ENCODE measurements at regions not wholly inside any gene's neighbourhood (a gene's known extent, or its start where the extent isn't known, plus 50 kb on each side); places are given as distances from the start of the nearest gene placed in this dataset.

- TF ChIP-seq CTCF (conservative IDR thresholded peaks at IDR 0.05; ENCODE audit: low read depth in 2 of 2) (no peak), EZH2 (IDR thresholded peaks at IDR 0.05; ENCODE audit: low read depth, unreplicated experiment) (no peak), REST (IDR thresholded peaks at IDR 0.05; ENCODE audit: unreplicated experiment) (no peak), ZNF114 (CRISPR knock-in tag; IDR thresholded peaks at IDR 0.05) (no peak), ETS1 (IDR thresholded peaks at IDR 0.05) (no peak), NANOG (IDR thresholded peaks at IDR 0.05; ENCODE audit: borderline replicate concordance) (no peak), EZH2phosphoT487 (IDR thresholded peaks at IDR 0.05; ENCODE audit: unreplicated experiment) (no peak), POLR2AphosphoS5 (IDR thresholded peaks at IDR 0.05; ENCODE audit: low read depth) (no peak), JUNB (IDR thresholded peaks at IDR 0.05; ENCODE audit: unreplicated experiment) (no peak), CREB1 (CRISPR knock-in tag; IDR thresholded peaks at IDR 0.05; ENCODE audit: low read depth) (no peak), ZNF331 (CRISPR knock-in tag; IDR thresholded peaks at IDR 0.05; ENCODE audit: low read depth) (no peak)
Observed at GRCh38 chr3:81816473-81817250, 55.2 kb upstream of the GBE1 start.
